ENCODE measurements at regions not wholly inside any gene's neighbourhood (a gene's known extent, or its start where the extent isn't known, plus 50 kb on each side); places are given as distances from the start of the nearest gene placed in this dataset.
A peak's percentile ranks its signal among the peaks of the same experiment; 100 is the strongest.

GRCh38 chr19:32287086-32287485 lies 58.3 kb upstream of the ZNF507 start:
- H3K79me2 ChIP-seq (ENCODE audit: control insufficient read depth in 1 of 2, insufficient read depth in 2 of 2, low read length in 2 of 2), result no peaks in the 10 kb centered on the region
- H4K5ac ChIP-seq (ENCODE audit: insufficient read length, low read depth, low read length), result no peak overlapping the region
- H3K79me1 ChIP-seq (ENCODE audit: low read depth, low read length), result no peaks in the 10 kb centered on the region
- no peaks in the 10 kb centered on the region for H3K27me3 ChIP-seq (replicated peaks in 1 of 4; ENCODE audit: control insufficient read depth in 3 of 4, extremely low read depth in 1 of 4, insufficient read depth in 3 of 4, low read length in 3 of 4)
- peaks cover 0 to 2% (median 0%) of the 10 kb centered on the region in 4 experiments; a peak in 2 of 7 replicates for H3K4me1 ChIP-seq (replicated peaks in 1 of 4; ENCODE audit: control insufficient read depth in 3 of 4, insufficient read depth in 4 of 4, low read length in 3 of 4)
- no peak for TF ChIP-seq TCF12 (IDR thresholded peaks at IDR 0.05; ENCODE audit: low read depth, low read length)
- no peak for TF ChIP-seq ATF2 (IDR thresholded peaks at IDR 0.05; ENCODE audit: low read length)
- no peak for TF ChIP-seq ASH2L (IDR thresholded peaks at IDR 0.05; ENCODE audit: low read length)
- TF ChIP-seq TEAD4 (IDR thresholded peaks at IDR 0.05; ENCODE audit: low read depth, low read length), result no peak
- TF ChIP-seq TAF7 (optimal IDR thresholded peaks at IDR 0.05; ENCODE audit: borderline replicate concordance, low read depth, low read length), result no peak
- TF ChIP-seq KDM5A (IDR thresholded peaks at IDR 0.05; ENCODE audit: low read length), result no peak
- no peak overlapping the region for H3K56ac ChIP-seq (replicated peaks; ENCODE audit: insufficient read length, low read depth, low read length)
- no peak overlapping the region for H2BK12ac ChIP-seq (ENCODE audit: low read depth, low read length)
- FAIRE-seq, result no peak
- H2BK120ac ChIP-seq (replicated peaks; ENCODE audit: low read depth, low read length), result no peak overlapping the region
- no peaks in the 10 kb centered on the region for H3K9me3 ChIP-seq (ENCODE audit: insufficient read depth in 2 of 2, low read depth in 1 of 2, low read length in 1 of 2)
- no peak overlapping the region for H2BK5ac ChIP-seq (ENCODE audit: low read depth, low read length)
- no peak overlapping the region for H3K27ac ChIP-seq (ENCODE audit: low read depth, low read length)
- ChIA-PET CTCF (ENCODE audit: partially characterized antibody) (interaction anchor here (0.7 to 3.1 kb wide), 13 partner anchors 7 to 284 kb away, joined by 3 to 14 read pairs (median 6); no protein-coding TSS in a partner anchor), POLR2A (ENCODE audit: partially characterized antibody) (interaction anchor here (0.9 kb wide), 1 partner anchor 1787 kb away, joined by 3 read pairs; no protein-coding TSS in a partner anchor)
- H4K20me1 ChIP-seq (replicated peaks in 1 of 2; ENCODE audit: control insufficient read depth in 1 of 2, insufficient read depth in 2 of 2, low read length in 2 of 2), result no peaks in the 10 kb centered on the region
- peak overlapping the region; percentile 78; the same call in 1 of the 2 replicates for H4K8ac ChIP-seq (ENCODE audit: extremely low read depth, insufficient read depth, low read length)
- no peak overlapping the region for H3K4ac ChIP-seq (replicated peaks; ENCODE audit: insufficient read length, low read depth, low read length)
- H2BK20ac ChIP-seq (ENCODE audit: low read length), result no peak overlapping the region
- H3K36me3 ChIP-seq (ENCODE audit: control insufficient read depth in 2 of 4, insufficient read depth in 4 of 4, low read length in 3 of 4), result no peaks in the 10 kb centered on the region; a peak in 1 of 8 replicates
- no peaks in the 10 kb centered on the region for H3K23me2 ChIP-seq (ENCODE audit: low read depth, low read length)
- no peak overlapping the region for H4K91ac ChIP-seq (replicated peaks; ENCODE audit: insufficient read length, low read length)
- H3K4me3 ChIP-seq (ENCODE audit: extremely low read depth in 1 of 4, insufficient read depth in 2 of 4, low read depth in 3 of 4, low read length in 4 of 4), result no peak overlapping the region
- DNase-seq (ENCODE audit: low read depth in 1 of 2, low spot score in 2 of 2), result no peak
- no peak overlapping the region for H2AK5ac ChIP-seq (ENCODE audit: low read depth, low read length)
- H3K23ac ChIP-seq (ENCODE audit: insufficient read length), result no peak overlapping the region
- H3K18ac ChIP-seq (ENCODE audit: extremely low read depth, low read length), result no peak overlapping the region
- peak overlapping the region; percentile 89 for H2AFZ ChIP-seq (ENCODE audit: low read length)
- no peak overlapping the region for H3K4me2 ChIP-seq (ENCODE audit: insufficient read depth in 1 of 2, low read depth in 2 of 2, low read length in 2 of 2)
- WGBS, 2 experiments (ENCODE audit: extremely low coverage in 1 of 2, insufficient coverage in 1 of 2, insufficient read length in 1 of 2, insufficient replicate concordance in 2 of 2, low coverage in 1 of 2, low lambda C conversion rate in 2 of 2, missing lambda C conversion rate in 1 of 2), result 86% methylated on average over 4 of the region's 4 CpGs; no CpG with 5 or more reads in 1 of the 2 experiments
- H3K9ac ChIP-seq (replicated peaks in 1 of 4; ENCODE audit: extremely low read depth in 1 of 4, low read depth in 3 of 4, low read length in 3 of 4), result no peak overlapping the region
- H2BK15ac ChIP-seq (ENCODE audit: low read length), result no peak overlapping the region
- no peak overlapping the region for H3K14ac ChIP-seq (ENCODE audit: insufficient read length)
